A673 (cell line): ENCODE measurements at regions not wholly inside any gene's neighbourhood (a gene's known extent, or its start where the extent isn't known, plus 50 kb on each side); places are given as distances from the start of the nearest gene placed in this dataset.

Source experiments
- BruUV-seq: library from RNA; stranded (reverse); fragments of 400-500 nt; replicated peaks from 2 replicates; lab custom pipeline; 2021; lab: Mats Ljungman, UMichigan
- CTCF ChIA-PET: fragments of 300-600 bp; sonication (Branson Sonifier 250); formaldehyde crosslinking; loops from one replicate; lab custom pipeline; 2022; ENCODE audit warnings: antibody characterized with exemption; lab: Charles Lee
- POLR2A ChIA-PET: fragments of 300-600 bp; sonication (Branson Sonifier 250); formaldehyde crosslinking; loops from one replicate; lab custom pipeline; 2022; ENCODE audit warnings: antibody characterized with exemption; ENCODE audit not compliant: low non-redundant PET; lab: Charles Lee
- DNase-seq: peaks from one replicate; pipeline ENCODE4 v3.0.0-alpha.2; 2015; ENCODE audit warnings: low spot score
- H3K27ac ChIP-seq: fragments of 200-600 bp; sonication (generic); 2 replicates; pipeline ENCODE4 v1.5.1; 2016; ENCODE audit warnings: mixed run types, low read depth, mild to moderate bottlenecking, mixed read lengths, antibody characterized with exemption, low read length; ENCODE audit not compliant: poor library complexity, severe bottlenecking
- H3K27me3 ChIP-seq: fragments of 200-600 bp; sonication (generic); replicated peaks from 2 replicates; pipeline ENCODE4 v1.6.1; 2017; ENCODE audit warnings: mixed run types, low read depth, mild to moderate bottlenecking, mixed read lengths, antibody characterized with exemption, low read length; ENCODE audit not compliant: insufficient read depth, poor library complexity
- H3K36me3 ChIP-seq: fragments of 200-600 bp; sonication (generic); 2 replicates; pipeline ENCODE4 v1.6.1; 2016; ENCODE audit warnings: mixed run types, mild to moderate bottlenecking, mixed read lengths, antibody characterized with exemption, low read length; ENCODE audit not compliant: insufficient read depth, poor library complexity, severe bottlenecking
- H3K4me1 ChIP-seq: fragments of 200-600 bp; sonication (generic); 2 replicates; pipeline ENCODE4 v1.6.1; 2017; ENCODE audit warnings: mixed run types, mild to moderate bottlenecking, mixed read lengths, antibody characterized with exemption, low read length; ENCODE audit not compliant: insufficient read depth, poor library complexity, severe bottlenecking
- H3K4me3 ChIP-seq: fragments of 200-600 bp; sonication (generic); 2 replicates; pipeline ENCODE4 v1.5.1; 2016; ENCODE audit warnings: low read depth, mixed run types, mild to moderate bottlenecking, mixed read lengths, low read length; ENCODE audit not compliant: poor library complexity, severe bottlenecking
- H3K9me3 ChIP-seq: fragments of 200-600 bp; sonication (generic); 2 replicates; pipeline ENCODE4 v1.6.1; 2016; ENCODE audit warnings: mixed run types, low read depth, mild to moderate bottlenecking, mixed read lengths, antibody characterized with exemption, low read length; ENCODE audit not compliant: poor library complexity, severe bottlenecking
- CTCF ChIP-seq: fragments of 300-800, 200-600 bp; sonication (generic); conservative IDR thresholded peaks from 2 replicates; pipeline ENCODE4 v1.5.1; 2017; ENCODE audit warnings: low read depth, mild to moderate bottlenecking, antibody characterized with exemption, low read length, moderate library complexity, mixed read lengths
- EZH2 ChIP-seq: fragments of 200-600 bp; sonication (generic); IDR thresholded peaks from 2 replicates; pipeline ENCODE4 v1.6.1; 2017; ENCODE audit warnings: borderline replicate concordance, low read depth, mild to moderate bottlenecking, mixed read lengths, antibody characterized with exemption, low read length; ENCODE audit not compliant: poor library complexity, severe bottlenecking
- intact Hi-C: fragments of 100-400 bp; cut with micrococcal nuclease; formaldehyde crosslinking; loops from one replicate; pipeline ENCODE4 v1.10.0; 2022; ENCODE audit not compliant: unreplicated experiment

- Histone ChIP-seq H3K9me3 (no peaks in the 10 kb centered on the region), H3K4me1 (no peaks in the 10 kb centered on the region), H3K27ac (no peak overlapping the region), H3K27me3 (no peaks in the 10 kb centered on the region), H3K36me3 (no peaks in the 10 kb centered on the region), H3K4me3 (no peak overlapping the region)
- intact Hi-C loops = loop anchor here (10.0 kb wide), 1 partner anchor 573 kb away; no protein-coding TSS in a partner anchor
- POLR2A ChIA-PET = no interaction called here
- no peak for TF ChIP-seq CTCF
- TF ChIP-seq EZH2 = no peak
- no peak for DNase-seq
- BruUV-seq = no TSS peak
- CTCF ChIA-PET = no interaction called here
Measured at GRCh38 chr6:154672086-154672485, 61.1 kb upstream of the SCAF8 start.

DNA sequence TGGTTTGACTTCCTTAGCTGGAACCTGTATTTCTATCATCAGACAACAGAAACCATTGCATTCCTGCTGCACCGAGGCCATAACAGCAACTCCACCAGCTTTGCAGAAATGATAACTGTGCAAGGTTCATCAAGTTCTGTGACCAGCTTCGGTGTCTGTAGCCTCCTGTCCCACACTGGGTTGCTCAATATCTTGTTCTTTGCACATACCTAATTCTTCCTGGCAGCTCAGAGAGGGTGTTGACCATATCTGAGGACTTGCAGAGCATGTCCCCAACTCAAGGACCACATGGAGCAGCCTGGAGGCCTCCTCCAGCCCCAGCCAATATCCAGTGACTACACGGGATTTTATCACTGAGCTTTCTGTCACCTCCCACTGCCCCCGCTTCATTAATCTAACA lies 59.3 kb upstream of the SCAF8 start:
- POLR2A ChIA-PET = no interaction called here
- DNase-seq = no peak

DNA sequence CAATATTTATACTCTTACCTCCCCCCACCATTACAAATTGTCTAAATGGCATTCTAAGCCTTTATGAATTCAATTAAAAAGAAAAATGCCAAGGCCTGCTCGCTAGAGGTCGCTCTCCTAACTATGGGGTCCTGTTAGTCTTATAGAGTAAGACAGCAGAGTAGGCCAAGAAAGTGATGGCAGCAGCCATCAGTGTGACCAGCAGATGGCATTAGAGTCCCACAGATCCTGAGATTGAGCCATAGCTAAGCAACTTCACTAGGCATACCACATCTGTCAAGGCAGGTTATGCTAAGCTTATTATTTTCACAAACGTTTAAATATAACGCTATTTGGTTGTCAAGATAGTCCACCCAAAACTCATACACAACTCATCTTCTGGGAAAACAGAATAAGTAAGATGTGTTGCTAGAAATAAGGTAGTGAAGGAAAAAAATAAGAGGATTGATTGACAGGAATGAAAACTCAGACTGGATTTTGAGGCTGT lies 57.6 kb upstream of the SCAF8 start:
- intact Hi-C loops = loop anchor here (1.0 to 10.0 kb wide), 5 partner anchors 130 to 569 kb away; no protein-coding TSS in a partner anchor
- peak; percentile 96 for DNase-seq
- CTCF ChIA-PET = interaction anchor here (0.5 to 1.5 kb wide), 21 partner anchors 8 to 573 kb away, joined by 3 to 24 read pairs (median 4); no protein-coding TSS in a partner anchor
- no peaks in the 10 kb centered on the region for H3K4me1 ChIP-seq
- H3K9me3 ChIP-seq = no peaks in the 10 kb centered on the region
- no peaks in the 10 kb centered on the region for H3K27me3 ChIP-seq
- TF ChIP-seq EZH2 (no peak), CTCF (peak; percentile 100)
- BruUV-seq = no TSS peak
- H3K27ac ChIP-seq = no peak overlapping the region
- no peak overlapping the region for H3K4me3 ChIP-seq
- POLR2A ChIA-PET = interaction anchor here (0.9 kb wide), 1 partner anchor 130 kb away, joined by 7 read pairs; no protein-coding TSS in a partner anchor
- no peaks in the 10 kb centered on the region for H3K36me3 ChIP-seq

More for the DNA sequence above, 59.3 kb upstream of the SCAF8 start:
- Histone ChIP-seq H3K27me3 (no peaks in the 10 kb centered on the region), H3K9me3 (no peaks in the 10 kb centered on the region), H3K4me1 (no peaks in the 10 kb centered on the region), H3K4me3 (no peak overlapping the region), H3K27ac (no peak overlapping the region), H3K36me3 (no peaks in the 10 kb centered on the region)
- CTCF ChIA-PET = interaction anchor here (0.6 kb wide), 1 partner anchor 8 kb away, joined by 6 read pairs; no protein-coding TSS in a partner anchor
- intact Hi-C loops = loop anchor here (2.0 to 10.0 kb wide), 2 partner anchors 497 to 571 kb away; no protein-coding TSS in a partner anchor
- no TSS peak for BruUV-seq
- TF ChIP-seq EZH2 (no peak), CTCF (no peak)
